HEK293 (cell line): ENCODE measurements at regions not wholly inside any gene's neighbourhood (a gene's known extent, or its start where the extent isn't known, plus 50 kb on each side); places are given as distances from the start of the nearest gene placed in this dataset.

ENCODE experiments used
- CTCF ChIP-seq: fragments of 450-650 bp; formaldehyde crosslinking; IDR thresholded peaks from 2 replicates; pipeline ENCODE4 v1.5.1; 2016; ENCODE audit warnings: missing biosample characterization, missing genetic modification characterization
- RBAK ChIP-seq: fragments of 450-650 bp; formaldehyde crosslinking; IDR thresholded peaks from 2 replicates; pipeline ENCODE4 v1.5.1; 2016; ENCODE audit warnings: missing biosample characterization, missing genetic modification characterization
- SCRT2 ChIP-seq: fragments of 450-650 bp; formaldehyde crosslinking; IDR thresholded peaks from 2 replicates; pipeline ENCODE4 v1.5.1; 2016; ENCODE audit warnings: missing biosample characterization, missing genetic modification characterization
- TCF7L2 ChIP-seq: IDR thresholded peaks from 2 replicates; pipeline ENCODE4 v1.6.1; 2011; ENCODE audit warnings: low read depth, mild to moderate bottlenecking, inconsistent platforms, low read length, moderate library complexity, borderline replicate concordance
- ZNF202 ChIP-seq: fragments of 450-650 bp; formaldehyde crosslinking; IDR thresholded peaks from 2 replicates; pipeline ENCODE4 v1.5.1; 2016; ENCODE audit warnings: missing biosample characterization, missing genetic modification characterization, borderline replicate concordance
- ZNF48 ChIP-seq: fragments of 450-650 bp; formaldehyde crosslinking; IDR thresholded peaks from 2 replicates; pipeline ENCODE4 v1.5.1; 2016; ENCODE audit warnings: missing biosample characterization, missing genetic modification characterization
- TF ChIP-seq, protein P1 (sequence below): fragments of 450-650 bp; formaldehyde crosslinking; IDR thresholded peaks from 2 replicates; pipeline ENCODE4 v1.5.1; 2016; ENCODE audit warnings: missing biosample characterization, missing genetic modification characterization
- TF ChIP-seq, protein P2 (sequence below): fragments of 450-650 bp; formaldehyde crosslinking; IDR thresholded peaks from 2 replicates; pipeline ENCODE4 v1.5.1; 2016; ENCODE audit warnings: missing biosample characterization, missing genetic modification characterization

- no peak for TF ChIP-seq TCF7L2
- TF ChIP-seq, protein P1, sequence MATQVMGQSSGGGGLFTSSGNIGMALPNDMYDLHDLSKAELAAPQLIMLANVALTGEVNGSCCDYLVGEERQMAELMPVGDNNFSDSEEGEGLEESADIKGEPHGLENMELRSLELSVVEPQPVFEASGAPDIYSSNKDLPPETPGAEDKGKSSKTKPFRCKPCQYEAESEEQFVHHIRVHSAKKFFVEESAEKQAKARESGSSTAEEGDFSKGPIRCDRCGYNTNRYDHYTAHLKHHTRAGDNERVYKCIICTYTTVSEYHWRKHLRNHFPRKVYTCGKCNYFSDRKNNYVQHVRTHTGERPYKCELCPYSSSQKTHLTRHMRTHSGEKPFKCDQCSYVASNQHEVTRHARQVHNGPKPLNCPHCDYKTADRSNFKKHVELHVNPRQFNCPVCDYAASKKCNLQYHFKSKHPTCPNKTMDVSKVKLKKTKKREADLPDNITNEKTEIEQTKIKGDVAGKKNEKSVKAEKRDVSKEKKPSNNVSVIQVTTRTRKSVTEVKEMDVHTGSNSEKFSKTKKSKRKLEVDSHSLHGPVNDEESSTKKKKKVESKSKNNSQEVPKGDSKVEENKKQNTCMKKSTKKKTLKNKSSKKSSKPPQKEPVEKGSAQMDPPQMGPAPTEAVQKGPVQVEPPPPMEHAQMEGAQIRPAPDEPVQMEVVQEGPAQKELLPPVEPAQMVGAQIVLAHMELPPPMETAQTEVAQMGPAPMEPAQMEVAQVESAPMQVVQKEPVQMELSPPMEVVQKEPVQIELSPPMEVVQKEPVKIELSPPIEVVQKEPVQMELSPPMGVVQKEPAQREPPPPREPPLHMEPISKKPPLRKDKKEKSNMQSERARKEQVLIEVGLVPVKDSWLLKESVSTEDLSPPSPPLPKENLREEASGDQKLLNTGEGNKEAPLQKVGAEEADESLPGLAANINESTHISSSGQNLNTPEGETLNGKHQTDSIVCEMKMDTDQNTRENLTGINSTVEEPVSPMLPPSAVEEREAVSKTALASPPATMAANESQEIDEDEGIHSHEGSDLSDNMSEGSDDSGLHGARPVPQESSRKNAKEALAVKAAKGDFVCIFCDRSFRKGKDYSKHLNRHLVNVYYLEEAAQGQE (tag by site-specific recombination) = no peak
- no peak for TF ChIP-seq ZNF202 (tag by site-specific recombination)
- TF ChIP-seq, protein P2, sequence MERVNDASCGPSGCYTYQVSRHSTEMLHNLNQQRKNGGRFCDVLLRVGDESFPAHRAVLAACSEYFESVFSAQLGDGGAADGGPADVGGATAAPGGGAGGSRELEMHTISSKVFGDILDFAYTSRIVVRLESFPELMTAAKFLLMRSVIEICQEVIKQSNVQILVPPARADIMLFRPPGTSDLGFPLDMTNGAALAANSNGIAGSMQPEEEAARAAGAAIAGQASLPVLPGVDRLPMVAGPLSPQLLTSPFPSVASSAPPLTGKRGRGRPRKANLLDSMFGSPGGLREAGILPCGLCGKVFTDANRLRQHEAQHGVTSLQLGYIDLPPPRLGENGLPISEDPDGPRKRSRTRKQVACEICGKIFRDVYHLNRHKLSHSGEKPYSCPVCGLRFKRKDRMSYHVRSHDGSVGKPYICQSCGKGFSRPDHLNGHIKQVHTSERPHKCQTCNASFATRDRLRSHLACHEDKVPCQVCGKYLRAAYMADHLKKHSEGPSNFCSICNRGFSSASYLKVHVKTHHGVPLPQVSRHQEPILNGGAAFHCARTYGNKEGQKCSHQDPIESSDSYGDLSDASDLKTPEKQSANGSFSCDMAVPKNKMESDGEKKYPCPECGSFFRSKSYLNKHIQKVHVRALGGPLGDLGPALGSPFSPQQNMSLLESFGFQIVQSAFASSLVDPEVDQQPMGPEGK (tag by site-specific recombination) = no peak
- TF ChIP-seq SCRT2 (tag by site-specific recombination) = no peak
- TF ChIP-seq CTCF (tag by site-specific recombination) = no peak
- no peak for TF ChIP-seq ZNF48 (tag by site-specific recombination)
- no peak for TF ChIP-seq RBAK (tag by site-specific recombination)
Measured at GRCh38 chr5:101176605-101177004, 273.5 kb upstream of the ST8SIA4 start.
